ENCODE measurements at regions not wholly inside any gene's neighbourhood (a gene's known extent, or its start where the extent isn't known, plus 50 kb on each side); places are given as distances from the start of the nearest gene placed in this dataset.
"Not testable (repeated sequence)": the region's sequence is repeated elsewhere in the genome, so short reads cannot be mapped to it uniquely, and the experiment has no call there.

DNA sequence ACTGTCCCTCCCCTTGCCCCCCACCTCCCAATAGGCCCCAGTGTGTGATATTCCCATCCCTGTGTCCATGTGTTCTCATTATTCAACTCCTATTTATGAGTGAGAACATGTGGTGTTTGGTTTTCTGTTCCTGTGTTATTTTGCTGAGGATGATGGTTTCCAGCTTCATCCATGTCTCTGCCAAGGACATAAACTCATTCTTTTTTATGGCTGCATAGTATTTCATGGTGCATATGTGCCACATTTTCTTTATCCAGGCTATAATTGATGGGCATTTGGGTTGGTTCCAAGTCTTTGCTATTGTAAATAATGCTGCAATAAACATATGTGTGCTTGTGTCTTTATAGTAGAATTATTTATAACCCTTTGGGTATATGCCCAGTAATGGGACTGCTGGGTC lies 233.5 kb upstream of the MAF start:
- not testable (repeated sequence) for H3K27ac ChIP-seq (ENCODE audit: low read depth in 2 of 2, low read length in 2 of 2); H3K9me3 ChIP-seq (ENCODE audit: control insufficient read depth in 2 of 2, low read length in 2 of 2); H3K36me3 ChIP-seq (ENCODE audit: control insufficient read depth in 2 of 2, insufficient read depth in 2 of 2, low read length in 2 of 2); H3K4me1 ChIP-seq (ENCODE audit: control insufficient read depth in 2 of 2, insufficient read depth in 2 of 2, low read length in 2 of 2); H3K4me3 ChIP-seq (ENCODE audit: low read length in 2 of 2); H3K9ac ChIP-seq (ENCODE audit: low read depth in 1 of 2, low read length in 2 of 2); H3K27me3 ChIP-seq (ENCODE audit: control insufficient read depth in 2 of 2, insufficient read depth in 2 of 2, low read length in 2 of 2)

DNA sequence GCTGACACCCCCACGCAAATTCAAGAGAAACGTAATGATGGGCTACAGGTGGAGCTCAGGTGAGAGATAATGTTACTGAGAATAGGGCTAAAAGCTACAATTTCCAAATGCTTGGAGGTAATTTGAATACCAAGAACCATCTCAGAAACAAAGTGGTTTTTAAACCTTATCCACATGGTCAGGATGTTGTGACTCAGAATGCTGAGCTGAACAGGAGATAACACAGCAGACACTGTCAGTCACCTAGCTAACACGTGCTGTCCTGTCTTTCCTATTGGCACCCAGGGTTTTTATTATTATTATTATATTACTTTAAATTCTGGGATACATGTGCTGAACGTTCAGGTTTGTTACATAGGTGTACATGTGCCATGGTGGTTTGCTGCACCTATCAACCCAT lies 233.0 kb upstream of the MAF start:
- Histone ChIP-seq H3K4me1 (ENCODE audit: control insufficient read depth in 2 of 2, insufficient read depth in 2 of 2, low read length in 2 of 2) (no peaks in the 10 kb centered on the region), H3K27me3 (ENCODE audit: control insufficient read depth in 2 of 2, insufficient read depth in 2 of 2, low read length in 2 of 2) (no peaks in the 10 kb centered on the region), H3K9me3 (ENCODE audit: control insufficient read depth in 2 of 2, low read length in 2 of 2) (no peaks in the 10 kb centered on the region), H3K9ac (ENCODE audit: low read depth in 1 of 2, low read length in 2 of 2) (no peak overlapping the region), H3K36me3 (ENCODE audit: control insufficient read depth in 2 of 2, insufficient read depth in 2 of 2, low read length in 2 of 2) (no peaks in the 10 kb centered on the region), H3K4me3 (ENCODE audit: low read length in 2 of 2) (no peak overlapping the region), H3K27ac (ENCODE audit: low read depth in 2 of 2, low read length in 2 of 2) (no peak overlapping the region)

GRCh38 chr16:79826732-79827475 lies 226.4 kb upstream of the MAF start:
- Histone ChIP-seq H3K27me3 (ENCODE audit: control insufficient read depth in 2 of 2, insufficient read depth in 2 of 2, low read length in 2 of 2) (no peaks in the 10 kb centered on the region), H3K9me3 (ENCODE audit: control insufficient read depth in 2 of 2, low read length in 2 of 2) (no peaks in the 10 kb centered on the region), H3K27ac (ENCODE audit: low read depth in 2 of 2, low read length in 2 of 2) (no peak overlapping the region), H3K4me1 (ENCODE audit: control insufficient read depth in 2 of 2, insufficient read depth in 2 of 2, low read length in 2 of 2) (no peaks in the 10 kb centered on the region), H3K36me3 (ENCODE audit: control insufficient read depth in 2 of 2, insufficient read depth in 2 of 2, low read length in 2 of 2) (no peaks in the 10 kb centered on the region), H3K9ac (ENCODE audit: low read depth in 1 of 2, low read length in 2 of 2) (no peak overlapping the region), H3K4me3 (ENCODE audit: low read length in 2 of 2) (no peak overlapping the region)

GRCh38 chr16:79825002-79825401 lies 224.5 kb upstream of the MAF start:
- H3K4me1 ChIP-seq (ENCODE audit: control insufficient read depth in 2 of 2, insufficient read depth in 2 of 2, low read length in 2 of 2), result no peaks in the 10 kb centered on the region
- H3K9ac ChIP-seq (ENCODE audit: low read depth in 1 of 2, low read length in 2 of 2), result no peak overlapping the region

DNA sequence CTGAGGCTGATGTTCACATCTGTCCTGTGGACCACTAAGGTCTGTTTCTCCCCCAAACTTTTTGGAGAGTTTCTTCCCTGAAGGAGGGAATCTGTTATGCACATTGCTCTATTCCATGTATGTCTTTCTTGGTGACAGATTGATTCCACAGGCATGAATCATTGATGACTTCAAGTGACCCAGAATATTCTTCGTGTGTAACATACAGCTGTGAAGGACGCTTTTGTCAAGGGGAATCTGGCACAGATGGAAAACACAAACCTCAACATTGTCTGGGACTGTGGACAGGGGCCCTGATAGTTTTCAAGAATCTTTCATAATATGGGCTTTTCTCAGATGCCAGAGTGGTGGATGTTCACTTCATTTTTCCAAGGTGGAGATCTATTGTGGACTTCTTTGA lies 223.1 kb upstream of the MAF start:
- no peaks in the 10 kb centered on the region for H3K4me1 ChIP-seq (ENCODE audit: control insufficient read depth in 2 of 2, insufficient read depth in 2 of 2, low read length in 2 of 2)
- H3K27me3 ChIP-seq (ENCODE audit: control insufficient read depth in 2 of 2, insufficient read depth in 2 of 2, low read length in 2 of 2), result no peaks in the 10 kb centered on the region
- H3K36me3 ChIP-seq (ENCODE audit: control insufficient read depth in 2 of 2, insufficient read depth in 2 of 2, low read length in 2 of 2), result no peaks in the 10 kb centered on the region
- no peaks in the 10 kb centered on the region for H3K9me3 ChIP-seq (ENCODE audit: control insufficient read depth in 2 of 2, low read length in 2 of 2)
- no peak overlapping the region for H3K9ac ChIP-seq (ENCODE audit: low read depth in 1 of 2, low read length in 2 of 2)
- no peak overlapping the region for H3K27ac ChIP-seq (ENCODE audit: low read depth in 2 of 2, low read length in 2 of 2)
- no peak overlapping the region for H3K4me3 ChIP-seq (ENCODE audit: low read length in 2 of 2)

More at GRCh38 chr16:79825002-79825401, 224.5 kb upstream of the MAF start:
- no peaks in the 10 kb centered on the region for H3K9me3 ChIP-seq (ENCODE audit: control insufficient read depth in 2 of 2, low read length in 2 of 2)
- no peaks in the 10 kb centered on the region for H3K27me3 ChIP-seq (ENCODE audit: control insufficient read depth in 2 of 2, insufficient read depth in 2 of 2, low read length in 2 of 2)
- H3K4me3 ChIP-seq (ENCODE audit: low read length in 2 of 2), result no peak overlapping the region
- H3K27ac ChIP-seq (ENCODE audit: low read depth in 2 of 2, low read length in 2 of 2), result no peak overlapping the region
- no peaks in the 10 kb centered on the region for H3K36me3 ChIP-seq (ENCODE audit: control insufficient read depth in 2 of 2, insufficient read depth in 2 of 2, low read length in 2 of 2)

GRCh38 chr16:79821911-79822310 lies 221.4 kb upstream of the MAF start:
- no peak overlapping the region for H3K9ac ChIP-seq (ENCODE audit: low read depth in 1 of 2, low read length in 2 of 2)
- H3K9me3 ChIP-seq (ENCODE audit: control insufficient read depth in 2 of 2, low read length in 2 of 2), result no peaks in the 10 kb centered on the region
- H3K27me3 ChIP-seq (ENCODE audit: control insufficient read depth in 2 of 2, insufficient read depth in 2 of 2, low read length in 2 of 2), result no peaks in the 10 kb centered on the region
- H3K27ac ChIP-seq (ENCODE audit: low read depth in 2 of 2, low read length in 2 of 2), result no peak overlapping the region
- H3K4me3 ChIP-seq (ENCODE audit: low read length in 2 of 2), result no peak overlapping the region
- no peaks in the 10 kb centered on the region for H3K36me3 ChIP-seq (ENCODE audit: control insufficient read depth in 2 of 2, insufficient read depth in 2 of 2, low read length in 2 of 2)
- no peaks in the 10 kb centered on the region for H3K4me1 ChIP-seq (ENCODE audit: control insufficient read depth in 2 of 2, insufficient read depth in 2 of 2, low read length in 2 of 2)

GRCh38 chr16:79816081-79816497 lies 215.6 kb upstream of the MAF start:
- H3K36me3 ChIP-seq (ENCODE audit: control insufficient read depth in 2 of 2, insufficient read depth in 2 of 2, low read length in 2 of 2), result no peaks in the 10 kb centered on the region
- no peak overlapping the region for H3K4me3 ChIP-seq (ENCODE audit: low read length in 2 of 2)
- no peak overlapping the region for H3K27ac ChIP-seq (ENCODE audit: low read depth in 2 of 2, low read length in 2 of 2)
- no peaks in the 10 kb centered on the region for H3K9me3 ChIP-seq (ENCODE audit: control insufficient read depth in 2 of 2, low read length in 2 of 2)
- H3K27me3 ChIP-seq (ENCODE audit: control insufficient read depth in 2 of 2, insufficient read depth in 2 of 2, low read length in 2 of 2), result no peaks in the 10 kb centered on the region
- H3K4me1 ChIP-seq (ENCODE audit: control insufficient read depth in 2 of 2, insufficient read depth in 2 of 2, low read length in 2 of 2), result peaks cover 0 to 2% of the 10 kb centered on the region in 2 donors
- H3K9ac ChIP-seq (ENCODE audit: low read depth in 1 of 2, low read length in 2 of 2), result no peak overlapping the region

DNA sequence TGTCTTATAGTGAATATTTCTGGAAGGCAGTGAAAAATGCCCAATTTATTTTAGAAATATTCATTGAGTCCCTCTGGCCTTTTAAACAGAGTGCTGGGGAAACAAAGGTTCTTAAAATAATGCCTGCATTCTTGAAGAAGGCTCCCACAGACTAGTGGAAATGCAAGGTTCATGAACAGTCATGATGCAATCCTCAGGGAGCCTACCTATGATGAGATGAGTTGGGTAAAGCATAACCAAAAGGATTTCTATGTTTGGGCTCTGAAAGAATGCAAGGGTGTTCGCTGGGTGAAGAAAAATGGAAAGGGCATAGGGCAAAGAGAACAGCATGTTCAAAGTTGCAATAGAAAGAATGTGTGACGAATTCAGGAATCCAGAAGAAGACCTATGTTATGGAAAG lies 214.5 kb upstream of the MAF start:
- H3K27me3 ChIP-seq (ENCODE audit: control insufficient read depth in 2 of 2, insufficient read depth in 2 of 2, low read length in 2 of 2), result no peaks in the 10 kb centered on the region
- no peak overlapping the region for H3K27ac ChIP-seq (ENCODE audit: low read depth in 2 of 2, low read length in 2 of 2)
- no peak overlapping the region for H3K9ac ChIP-seq (ENCODE audit: low read depth in 1 of 2, low read length in 2 of 2)
- H3K9me3 ChIP-seq (ENCODE audit: control insufficient read depth in 2 of 2, low read length in 2 of 2), result no peaks in the 10 kb centered on the region
- peaks cover 0 to 2% of the 10 kb centered on the region in 2 donors for H3K4me1 ChIP-seq (ENCODE audit: control insufficient read depth in 2 of 2, insufficient read depth in 2 of 2, low read length in 2 of 2)
- H3K36me3 ChIP-seq (ENCODE audit: control insufficient read depth in 2 of 2, insufficient read depth in 2 of 2, low read length in 2 of 2), result no peaks in the 10 kb centered on the region
- no peak overlapping the region for H3K4me3 ChIP-seq (ENCODE audit: low read length in 2 of 2)

DNA sequence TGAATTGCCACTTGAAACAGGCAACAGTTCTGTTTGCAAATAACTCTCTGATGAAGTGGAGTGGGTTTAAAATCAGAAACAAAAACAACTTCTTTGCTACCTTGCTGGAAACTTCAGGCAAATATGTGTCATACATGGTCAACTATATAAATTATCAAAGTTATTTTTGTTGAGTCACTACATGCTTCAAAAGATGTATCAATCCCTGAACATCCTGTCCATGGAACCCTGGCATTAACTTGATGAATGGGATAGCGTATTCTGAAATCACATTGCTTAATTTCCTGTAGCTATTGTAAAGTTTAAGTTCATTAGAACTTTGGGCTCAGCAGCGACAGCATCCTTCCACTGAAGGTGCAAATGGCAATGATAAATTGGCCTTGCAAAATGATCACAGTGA lies 213.6 kb upstream of the MAF start:
- Histone ChIP-seq H3K4me1 (ENCODE audit: control insufficient read depth in 2 of 2, insufficient read depth in 2 of 2, low read length in 2 of 2) (peaks cover 0 to 2% of the 10 kb centered on the region in 2 donors), H3K4me3 (ENCODE audit: low read length in 2 of 2) (no peak overlapping the region), H3K9me3 (ENCODE audit: control insufficient read depth in 2 of 2, low read length in 2 of 2) (no peaks in the 10 kb centered on the region), H3K36me3 (ENCODE audit: control insufficient read depth in 2 of 2, insufficient read depth in 2 of 2, low read length in 2 of 2) (no peaks in the 10 kb centered on the region), H3K9ac (ENCODE audit: low read depth in 1 of 2, low read length in 2 of 2) (no peak overlapping the region), H3K27me3 (ENCODE audit: control insufficient read depth in 2 of 2, insufficient read depth in 2 of 2, low read length in 2 of 2) (no peaks in the 10 kb centered on the region), H3K27ac (ENCODE audit: low read depth in 2 of 2, low read length in 2 of 2) (no peak overlapping the region)

- H3K27ac ChIP-seq (ENCODE audit: low read depth in 2 of 2, low read length in 2 of 2), result no peak overlapping the region
- H3K27me3 ChIP-seq (ENCODE audit: control insufficient read depth in 2 of 2, insufficient read depth in 2 of 2, low read length in 2 of 2), result no peaks in the 10 kb centered on the region
- no peaks in the 10 kb centered on the region for H3K36me3 ChIP-seq (ENCODE audit: control insufficient read depth in 2 of 2, insufficient read depth in 2 of 2, low read length in 2 of 2)
- no peak overlapping the region for H3K4me3 ChIP-seq (ENCODE audit: low read length in 2 of 2)
- H3K9me3 ChIP-seq (ENCODE audit: control insufficient read depth in 2 of 2, low read length in 2 of 2), result no peaks in the 10 kb centered on the region
- H3K9ac ChIP-seq (ENCODE audit: low read depth in 1 of 2, low read length in 2 of 2), result no peak overlapping the region
- H3K4me1 ChIP-seq (ENCODE audit: control insufficient read depth in 2 of 2, insufficient read depth in 2 of 2, low read length in 2 of 2), result peaks cover 0 to 2% of the 10 kb centered on the region in 2 donors
Measured at GRCh38 chr16:79811541-79811940, 211.0 kb upstream of the MAF start.

Measured in mucosa of rectum (tissue), 2 donors.